ENCODE measurements at regions not wholly inside any gene's neighbourhood (a gene's known extent, or its start where the extent isn't known, plus 50 kb on each side); places are given as distances from the start of the nearest gene placed in this dataset.

- Histone ChIP-seq H3K9me2 (replicated peaks; ENCODE audit: insufficient read depth, low read length) (no peaks in the 10 kb centered on the region), H3K27ac (ENCODE audit: low read length) (no peak overlapping the region), H3K9me3 (replicated peaks; ENCODE audit: insufficient read depth, low read length) (no peaks in the 10 kb centered on the region), H4K20me1 (ENCODE audit: insufficient read depth, low read length) (no peaks in the 10 kb centered on the region), H3K4me3 (ENCODE audit: low read length) (no peak overlapping the region), H3K79me2 (ENCODE audit: low read length) (no peaks in the 10 kb centered on the region), H3K27me3 (replicated peaks; ENCODE audit: insufficient read depth, low read length) (no peaks in the 10 kb centered on the region), H2AFZ (ENCODE audit: low read length) (no peak overlapping the region), H3K9ac (ENCODE audit: low read length) (no peak overlapping the region), H3K36me3 (replicated peaks; ENCODE audit: insufficient read depth, low read length) (no peaks in the 10 kb centered on the region), H3K4me2 (ENCODE audit: low read depth, low read length) (no peak overlapping the region), H3K4me1 (ENCODE audit: low read length) (no peaks in the 10 kb centered on the region), H3F3A (ENCODE audit: insufficient read depth, low read length) (no peaks in the 10 kb centered on the region)
- TF ChIP-seq CTCF (IDR thresholded peaks at IDR 0.05; ENCODE audit: low read length) (no peak), EZH2 (optimal IDR thresholded peaks at IDR 0.05; ENCODE audit: low read depth, low read length) (no peak), EZH2phosphoT487 (IDR thresholded peaks at IDR 0.05; ENCODE audit: low read length) (no peak)
- no peak for DNase-seq
These were observed 600.4 kb upstream of the CHAC2 start for GRCh38 chr2:53167227-53167626.

- H3K4me3 ChIP-seq (ENCODE audit: low read length), result no peak overlapping the region
- H4K20me1 ChIP-seq (ENCODE audit: insufficient read depth, low read length), result no peaks in the 10 kb centered on the region
- no peak for DNase-seq
- no peaks in the 10 kb centered on the region for H3K36me3 ChIP-seq (replicated peaks; ENCODE audit: insufficient read depth, low read length)
- no peak overlapping the region for H3K27ac ChIP-seq (ENCODE audit: low read length)
- H3K4me1 ChIP-seq (ENCODE audit: low read length), result no peaks in the 10 kb centered on the region
- no peaks in the 10 kb centered on the region for H3K79me2 ChIP-seq (ENCODE audit: low read length)
- H3K9me2 ChIP-seq (replicated peaks; ENCODE audit: insufficient read depth, low read length), result no peaks in the 10 kb centered on the region
- no peaks in the 10 kb centered on the region for H3K27me3 ChIP-seq (replicated peaks; ENCODE audit: insufficient read depth, low read length)
- H3K9ac ChIP-seq (ENCODE audit: low read length), result no peak overlapping the region
- TF ChIP-seq EZH2 (optimal IDR thresholded peaks at IDR 0.05; ENCODE audit: low read depth, low read length), result no peak
- TF ChIP-seq EZH2phosphoT487 (IDR thresholded peaks at IDR 0.05; ENCODE audit: low read length), result no peak
- TF ChIP-seq CTCF (IDR thresholded peaks at IDR 0.05; ENCODE audit: low read length), result no peak
- H3K9me3 ChIP-seq (replicated peaks; ENCODE audit: insufficient read depth, low read length), result no peaks in the 10 kb centered on the region
- no peak overlapping the region for H2AFZ ChIP-seq (ENCODE audit: low read length)
- H3F3A ChIP-seq (ENCODE audit: insufficient read depth, low read length), result no peaks in the 10 kb centered on the region
- H3K4me2 ChIP-seq (ENCODE audit: low read depth, low read length), result no peak overlapping the region
These were observed 617.5 kb upstream of the CHAC2 start for GRCh38 chr2:53150146-53150545.

GRCh38 chr2:53148221-53148620 lies 619.4 kb upstream of the CHAC2 start:
- DNase-seq, result no peak
- TF ChIP-seq CTCF (IDR thresholded peaks at IDR 0.05; ENCODE audit: low read length) (no peak), EZH2 (optimal IDR thresholded peaks at IDR 0.05; ENCODE audit: low read depth, low read length) (no peak), EZH2phosphoT487 (IDR thresholded peaks at IDR 0.05; ENCODE audit: low read length) (no peak)
- Histone ChIP-seq H3K9me2 (replicated peaks; ENCODE audit: insufficient read depth, low read length) (no peaks in the 10 kb centered on the region), H3F3A (ENCODE audit: insufficient read depth, low read length) (no peaks in the 10 kb centered on the region), H3K27ac (ENCODE audit: low read length) (no peak overlapping the region), H3K9ac (ENCODE audit: low read length) (no peak overlapping the region), H3K4me2 (ENCODE audit: low read depth, low read length) (no peak overlapping the region), H4K20me1 (ENCODE audit: insufficient read depth, low read length) (no peaks in the 10 kb centered on the region), H3K9me3 (replicated peaks; ENCODE audit: insufficient read depth, low read length) (no peaks in the 10 kb centered on the region), H3K27me3 (replicated peaks; ENCODE audit: insufficient read depth, low read length) (no peaks in the 10 kb centered on the region), H3K36me3 (replicated peaks; ENCODE audit: insufficient read depth, low read length) (no peaks in the 10 kb centered on the region), H3K4me3 (ENCODE audit: low read length) (no peak overlapping the region), H3K79me2 (ENCODE audit: low read length) (no peaks in the 10 kb centered on the region), H2AFZ (ENCODE audit: low read length) (no peak overlapping the region), H3K4me1 (ENCODE audit: low read length) (no peaks in the 10 kb centered on the region)
